A673 (cell line): ENCODE measurements at regions not wholly inside any gene's neighbourhood (a gene's known extent, or its start where the extent isn't known, plus 50 kb on each side); places are given as distances from the start of the nearest gene placed in this dataset.

Experiments used
- BruUV-seq: library from RNA; stranded (reverse); fragments of 400-500 nt; replicated peaks from 2 replicates; lab custom pipeline; 2021; lab: Mats Ljungman, UMichigan
- CTCF ChIA-PET: fragments of 300-600 bp; sonication (Branson Sonifier 250); formaldehyde crosslinking; loops from one replicate; lab custom pipeline; 2022; ENCODE audit warnings: antibody characterized with exemption; lab: Charles Lee
- POLR2A ChIA-PET: fragments of 300-600 bp; sonication (Branson Sonifier 250); formaldehyde crosslinking; loops from one replicate; lab custom pipeline; 2022; ENCODE audit warnings: antibody characterized with exemption; ENCODE audit not compliant: low non-redundant PET; lab: Charles Lee
- DNase-seq: peaks from one replicate; pipeline ENCODE4 v3.0.0-alpha.2; 2015; ENCODE audit warnings: low spot score
- H3K27ac ChIP-seq: fragments of 200-600 bp; sonication (generic); 2 replicates; pipeline ENCODE4 v1.5.1; 2016; ENCODE audit warnings: mixed run types, low read depth, mild to moderate bottlenecking, mixed read lengths, antibody characterized with exemption, low read length; ENCODE audit not compliant: poor library complexity, severe bottlenecking
- H3K27me3 ChIP-seq: fragments of 200-600 bp; sonication (generic); replicated peaks from 2 replicates; pipeline ENCODE4 v1.6.1; 2017; ENCODE audit warnings: mixed run types, low read depth, mild to moderate bottlenecking, mixed read lengths, antibody characterized with exemption, low read length; ENCODE audit not compliant: insufficient read depth, poor library complexity
- H3K36me3 ChIP-seq: fragments of 200-600 bp; sonication (generic); 2 replicates; pipeline ENCODE4 v1.6.1; 2016; ENCODE audit warnings: mixed run types, mild to moderate bottlenecking, mixed read lengths, antibody characterized with exemption, low read length; ENCODE audit not compliant: insufficient read depth, poor library complexity, severe bottlenecking
- H3K4me1 ChIP-seq: fragments of 200-600 bp; sonication (generic); 2 replicates; pipeline ENCODE4 v1.6.1; 2017; ENCODE audit warnings: mixed run types, mild to moderate bottlenecking, mixed read lengths, antibody characterized with exemption, low read length; ENCODE audit not compliant: insufficient read depth, poor library complexity, severe bottlenecking
- H3K4me3 ChIP-seq: fragments of 200-600 bp; sonication (generic); 2 replicates; pipeline ENCODE4 v1.5.1; 2016; ENCODE audit warnings: low read depth, mixed run types, mild to moderate bottlenecking, mixed read lengths, low read length; ENCODE audit not compliant: poor library complexity, severe bottlenecking
- H3K9me3 ChIP-seq: fragments of 200-600 bp; sonication (generic); 2 replicates; pipeline ENCODE4 v1.6.1; 2016; ENCODE audit warnings: mixed run types, low read depth, mild to moderate bottlenecking, mixed read lengths, antibody characterized with exemption, low read length; ENCODE audit not compliant: poor library complexity, severe bottlenecking
- CTCF ChIP-seq: fragments of 300-800, 200-600 bp; sonication (generic); conservative IDR thresholded peaks from 2 replicates; pipeline ENCODE4 v1.5.1; 2017; ENCODE audit warnings: low read depth, mild to moderate bottlenecking, antibody characterized with exemption, low read length, moderate library complexity, mixed read lengths
- EZH2 ChIP-seq: fragments of 200-600 bp; sonication (generic); IDR thresholded peaks from 2 replicates; pipeline ENCODE4 v1.6.1; 2017; ENCODE audit warnings: borderline replicate concordance, low read depth, mild to moderate bottlenecking, mixed read lengths, antibody characterized with exemption, low read length; ENCODE audit not compliant: poor library complexity, severe bottlenecking
- intact Hi-C: fragments of 100-400 bp; cut with micrococcal nuclease; formaldehyde crosslinking; loops from one replicate; pipeline ENCODE4 v1.10.0; 2022; ENCODE audit not compliant: unreplicated experiment

- no peak overlapping the region for H3K4me3 ChIP-seq
- H3K36me3 ChIP-seq = no peaks in the 10 kb centered on the region
- H3K27ac ChIP-seq = no peak overlapping the region
- intact Hi-C loops = no loop called here
- no peak for DNase-seq
- peaks cover 7% of the 10 kb centered on the region for H3K4me1 ChIP-seq
- TF ChIP-seq CTCF (no peak), EZH2 (no peak)
- no peaks in the 10 kb centered on the region for H3K9me3 ChIP-seq
- POLR2A ChIA-PET = interaction anchor here (0.5 kb wide), 1 partner anchor 10 kb away, joined by 3 read pairs; no protein-coding TSS in a partner anchor
- no peaks in the 10 kb centered on the region for H3K27me3 ChIP-seq
- no TSS peak for BruUV-seq
- CTCF ChIA-PET = no interaction called here
Observed at GRCh38 chr6:94443701-94444100, 1024.3 kb upstream of the EPHA7 start.

GRCh38 chr6:94424692-94425091 lies 1005.3 kb upstream of the EPHA7 start:
- H3K4me3 ChIP-seq = no peak overlapping the region
- H3K9me3 ChIP-seq = peaks cover 15% of the 10 kb centered on the region
- CTCF ChIA-PET = no interaction called here
- H3K36me3 ChIP-seq = peaks cover 21% of the 10 kb centered on the region
- no peaks in the 10 kb centered on the region for H3K27me3 ChIP-seq
- DNase-seq = peak; percentile 80
- TF ChIP-seq EZH2 = no peak
- no peak for TF ChIP-seq CTCF
- intact Hi-C loops = loop anchor here (2.0 kb wide), 2 partner anchors 54 to 154 kb away; no protein-coding TSS in a partner anchor
- H3K27ac ChIP-seq = peak overlapping the region; percentile 77
- POLR2A ChIA-PET = interaction anchor here (0.6 kb wide), 1 partner anchor 752 kb away, joined by 8 read pairs; no protein-coding TSS in a partner anchor
- peaks cover 9% of the 10 kb centered on the region for H3K4me1 ChIP-seq
- BruUV-seq = no TSS peak

GRCh38 chr6:94417363-94417762 lies 998.0 kb upstream of the EPHA7 start:
- TF ChIP-seq CTCF (no peak), EZH2 (no peak)
- intact Hi-C loops = no loop called here
- ChIA-PET CTCF (no interaction called here), POLR2A (no interaction called here)
- BruUV-seq = no TSS peak
- no peak overlapping the region for H3K27ac ChIP-seq
- H3K4me1 ChIP-seq = peaks cover 3% of the 10 kb centered on the region
- H3K4me3 ChIP-seq = no peak overlapping the region
- no peaks in the 10 kb centered on the region for H3K9me3 ChIP-seq
- no peaks in the 10 kb centered on the region for H3K36me3 ChIP-seq
- no peaks in the 10 kb centered on the region for H3K27me3 ChIP-seq
- no peak for DNase-seq
